ENCODE measurements at regions not wholly inside any gene's neighbourhood (a gene's known extent, or its start where the extent isn't known, plus 50 kb on each side); places are given as distances from the start of the nearest gene placed in this dataset.

- Histone ChIP-seq H3K4me2 (ENCODE audit: control insufficient read depth, extremely low read depth, insufficient read depth, low read depth, low read length) (no peak overlapping the region), H3K36me3 (ENCODE audit: control insufficient read depth in 2 of 2, extremely low read depth in 1 of 2, insufficient read depth in 2 of 2, low read length in 2 of 2) (no peaks in the 10 kb centered on the region), H3K9me3 (ENCODE audit: control insufficient read depth, low read depth, low read length) (peaks cover 6% of the 10 kb centered on the region), H3K4me3 (ENCODE audit: control insufficient read depth in 2 of 3, extremely low read depth in 1 of 3, insufficient read depth in 2 of 3, low read depth in 1 of 3, low read length in 3 of 3) (no peak overlapping the region), H2AFZ (ENCODE audit: control insufficient read depth, low read length) (no peak overlapping the region), H3K27me3 (ENCODE audit: control insufficient read depth, extremely low read depth, insufficient read depth, low read length) (no peaks in the 10 kb centered on the region), H3K4me1 (ENCODE audit: control insufficient read depth, extremely low read depth, insufficient read depth, low read length) (no peaks in the 10 kb centered on the region), H4K20me1 (ENCODE audit: control insufficient read depth, extremely low read depth, insufficient read depth, low read length) (no peaks in the 10 kb centered on the region), H3K79me2 (ENCODE audit: control insufficient read depth, insufficient read depth, low read length) (no peaks in the 10 kb centered on the region), H3K27ac (ENCODE audit: control insufficient read depth, insufficient read depth, low read length) (no peak overlapping the region), H3K9ac (ENCODE audit: control insufficient read depth, extremely low read depth, insufficient read depth, low read length) (no peak overlapping the region), H3K9me1 (ENCODE audit: control insufficient read depth, extremely low read depth, insufficient read depth, low read length) (no peaks in the 10 kb centered on the region)
- FAIRE-seq (no peak), DNase-seq (ENCODE audit: low read depth, low spot score) (no peak)
- dilution Hi-C loops (cut with MboI; ENCODE audit: extremely low pct_ligation_motif_present, low sequenced_read_pairs) = no loop called here
- TF ChIP-seq, protein P1, sequence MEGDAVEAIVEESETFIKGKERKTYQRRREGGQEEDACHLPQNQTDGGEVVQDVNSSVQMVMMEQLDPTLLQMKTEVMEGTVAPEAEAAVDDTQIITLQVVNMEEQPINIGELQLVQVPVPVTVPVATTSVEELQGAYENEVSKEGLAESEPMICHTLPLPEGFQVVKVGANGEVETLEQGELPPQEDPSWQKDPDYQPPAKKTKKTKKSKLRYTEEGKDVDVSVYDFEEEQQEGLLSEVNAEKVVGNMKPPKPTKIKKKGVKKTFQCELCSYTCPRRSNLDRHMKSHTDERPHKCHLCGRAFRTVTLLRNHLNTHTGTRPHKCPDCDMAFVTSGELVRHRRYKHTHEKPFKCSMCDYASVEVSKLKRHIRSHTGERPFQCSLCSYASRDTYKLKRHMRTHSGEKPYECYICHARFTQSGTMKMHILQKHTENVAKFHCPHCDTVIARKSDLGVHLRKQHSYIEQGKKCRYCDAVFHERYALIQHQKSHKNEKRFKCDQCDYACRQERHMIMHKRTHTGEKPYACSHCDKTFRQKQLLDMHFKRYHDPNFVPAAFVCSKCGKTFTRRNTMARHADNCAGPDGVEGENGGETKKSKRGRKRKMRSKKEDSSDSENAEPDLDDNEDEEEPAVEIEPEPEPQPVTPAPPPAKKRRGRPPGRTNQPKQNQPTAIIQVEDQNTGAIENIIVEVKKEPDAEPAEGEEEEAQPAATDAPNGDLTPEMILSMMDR (optimal IDR thresholded peaks at IDR 0.05 in 1 of 3, IDR thresholded peaks at IDR 0.05 in 1 of 3, conservative IDR thresholded peaks at IDR 0.05 in 1 of 3; ENCODE audit: extremely low read depth in 1 of 3, insufficient read depth in 2 of 3, low read length in 3 of 3) = no peak
- TF ChIP-seq EZH2 (IDR thresholded peaks at IDR 0.05; ENCODE audit: low read length) = no peak
Measured at GRCh38 chr14:48035836-48036235, 360.4 kb upstream of the MDGA2 start.

DNA sequence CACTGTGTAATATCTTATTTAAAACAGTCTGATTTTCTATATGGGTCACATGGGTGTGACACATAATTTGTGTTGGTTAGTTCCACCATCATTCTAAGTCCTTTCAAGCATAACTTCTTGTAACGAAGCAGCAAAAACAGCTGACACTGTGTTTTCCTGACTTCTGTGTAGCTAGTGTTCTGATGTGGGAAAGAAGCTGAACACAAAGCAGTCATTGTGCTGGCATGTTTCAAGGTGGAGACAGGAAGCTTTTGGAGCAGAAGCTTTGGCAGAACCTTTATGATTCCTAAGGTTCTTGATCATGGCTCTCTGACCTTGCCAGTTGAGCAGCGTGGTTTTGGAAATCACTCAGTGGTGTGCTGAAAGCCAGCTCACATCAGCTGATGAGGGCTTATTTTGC lies 351.7 kb upstream of the MDGA2 start:
- H3K9ac ChIP-seq (ENCODE audit: control insufficient read depth, extremely low read depth, insufficient read depth, low read length) = no peak overlapping the region
- H3K4me1 ChIP-seq (ENCODE audit: control insufficient read depth, extremely low read depth, insufficient read depth, low read length) = no peaks in the 10 kb centered on the region
- no peak for DNase-seq (ENCODE audit: low read depth, low spot score)
- no peak overlapping the region for H2AFZ ChIP-seq (ENCODE audit: control insufficient read depth, low read length)
- FAIRE-seq = no peak
- H3K9me3 ChIP-seq (ENCODE audit: control insufficient read depth, low read depth, low read length) = no peaks in the 10 kb centered on the region
- no peaks in the 10 kb centered on the region for H3K27me3 ChIP-seq (ENCODE audit: control insufficient read depth, extremely low read depth, insufficient read depth, low read length)
- TF ChIP-seq, protein P1 (optimal IDR thresholded peaks at IDR 0.05 in 1 of 3, IDR thresholded peaks at IDR 0.05 in 1 of 3, conservative IDR thresholded peaks at IDR 0.05 in 1 of 3; ENCODE audit: extremely low read depth in 1 of 3, insufficient read depth in 2 of 3, low read length in 3 of 3) = no peak
- no peak for TF ChIP-seq EZH2 (IDR thresholded peaks at IDR 0.05; ENCODE audit: low read length)
- no peak overlapping the region for H3K4me2 ChIP-seq (ENCODE audit: control insufficient read depth, extremely low read depth, insufficient read depth, low read depth, low read length)
- H3K9me1 ChIP-seq (ENCODE audit: control insufficient read depth, extremely low read depth, insufficient read depth, low read length) = no peaks in the 10 kb centered on the region
- no peak overlapping the region for H3K4me3 ChIP-seq (ENCODE audit: control insufficient read depth in 2 of 3, extremely low read depth in 1 of 3, insufficient read depth in 2 of 3, low read depth in 1 of 3, low read length in 3 of 3)
- H3K79me2 ChIP-seq (ENCODE audit: control insufficient read depth, insufficient read depth, low read length) = no peaks in the 10 kb centered on the region
- no peak overlapping the region for H3K27ac ChIP-seq (ENCODE audit: control insufficient read depth, insufficient read depth, low read length)
- dilution Hi-C loops (cut with MboI; ENCODE audit: extremely low pct_ligation_motif_present, low sequenced_read_pairs) = no loop called here
- H4K20me1 ChIP-seq (ENCODE audit: control insufficient read depth, extremely low read depth, insufficient read depth, low read length) = no peaks in the 10 kb centered on the region
- H3K36me3 ChIP-seq (ENCODE audit: control insufficient read depth in 2 of 2, extremely low read depth in 1 of 2, insufficient read depth in 2 of 2, low read length in 2 of 2) = no peaks in the 10 kb centered on the region
